HG03565 (cell line): ENCODE measurements at regions not wholly inside any gene's neighbourhood (a gene's known extent, or its start where the extent isn't known, plus 50 kb on each side); places are given as distances from the start of the nearest gene placed in this dataset.
A peak's percentile ranks its signal among the peaks of the same experiment; 100 is the strongest.
"Not testable (repeated sequence)": the region's sequence is repeated elsewhere in the genome, so short reads cannot be mapped to it uniquely, and the experiment has no call there.

Experiments
- ATAC-seq: cut with Tn5 transposase; IDR thresholded peaks from one replicate; pipeline ENCODE4 v1.9.1; 2021; ENCODE audit warnings: mild to moderate bottlenecking, moderate library complexity; ENCODE audit not compliant: unreplicated experiment

GRCh38 chr7:14973712-14974428 is 71.3 kb upstream of the DGKB start:
- ATAC-seq, result peak; percentile 57

- ATAC-seq, result not testable (repeated sequence)
Observed at GRCh38 chr7:14971678-14972077, 69.1 kb upstream of the DGKB start.

- not testable (repeated sequence) for ATAC-seq
Observed at GRCh38 chr7:14967376-14967775, 64.8 kb upstream of the DGKB start.

GRCh38 chr7:14962778-14963177 is 60.2 kb upstream of the DGKB start:
- ATAC-seq, result no peak

GRCh38 chr7:14960721-14961120 is 58.2 kb upstream of the DGKB start:
- ATAC-seq, result no peak

GRCh38 chr7:14959339-14959738 is 56.8 kb upstream of the DGKB start:
- ATAC-seq, result no peak

- no peak for ATAC-seq
Observed at GRCh38 chr7:14954035-14954434, 51.5 kb upstream of the DGKB start.
